Smooth muscle cell (in vitro differentiated cells): ENCODE measurements at regions not wholly inside any gene's neighbourhood (a gene's known extent, or its start where the extent isn't known, plus 50 kb on each side); places are given as distances from the start of the nearest gene placed in this dataset.
"Not testable (repeated sequence)": the region's sequence is repeated elsewhere in the genome, so short reads cannot be mapped to it uniquely, and the experiment has no call there.

ENCODE experiments used
- DNase-seq: peaks from one replicate; lab custom pipeline; 2025; ENCODE audit not compliant: unreplicated experiment; lab: John Stamatoyannopoulos, UW
- H2AFZ ChIP-seq: fragments of 200-600 bp; sonication (generic); 2 replicates; pipeline ENCODE4 v1.6.0; 2016; ENCODE audit warnings: antibody characterized with exemption, low read depth, mild to moderate bottlenecking
- H3F3A ChIP-seq: fragments of 200-600 bp; sonication (generic); 2 replicates; pipeline ENCODE4 v1.6.0; 2017; ENCODE audit warnings: antibody characterized with exemption, low read depth
- H3K27ac ChIP-seq: fragments of 200-600 bp; sonication (generic); 2 replicates; pipeline ENCODE4 v1.5.1; 2016; ENCODE audit warnings: low read depth, mild to moderate bottlenecking
- H3K27me3 ChIP-seq: fragments of 200-600 bp; sonication (generic); 2 replicates; pipeline ENCODE4 v1.6.1; 2016; ENCODE audit warnings: low read depth, mild to moderate bottlenecking
- H3K36me3 ChIP-seq: fragments of 200-600 bp; sonication (generic); 2 replicates; pipeline ENCODE4 v1.5.1; 2016; ENCODE audit warnings: low read depth
- H3K4me1 ChIP-seq: fragments of 200-600 bp; sonication (generic); 2 replicates; pipeline ENCODE4 v1.5.1; 2016; ENCODE audit warnings: low read depth
- H3K4me2 ChIP-seq: fragments of 200-600 bp; sonication (generic); 2 replicates; pipeline ENCODE4 v1.6.0; 2016; ENCODE audit warnings: mild to moderate bottlenecking
- H3K4me3 ChIP-seq: fragments of 200-600 bp; sonication (generic); 2 replicates; pipeline ENCODE4 v1.5.1; 2016; ENCODE audit warnings: mild to moderate bottlenecking
- H3K79me2 ChIP-seq: fragments of 200-600 bp; sonication (generic); 2 replicates; pipeline ENCODE4 v1.6.0; 2016; ENCODE audit warnings: low read depth, mild to moderate bottlenecking
- H3K9ac ChIP-seq: fragments of 200-600 bp; sonication (generic); 2 replicates; pipeline ENCODE4 v1.6.0; 2016; ENCODE audit warnings: low read depth
- H3K9me3 ChIP-seq: fragments of 200-600 bp; sonication (generic); replicated peaks from 2 replicates; pipeline ENCODE4 v1.5.1; 2016; ENCODE audit warnings: low read depth
- H4K20me1 ChIP-seq: fragments of 200-600 bp; sonication (generic); 2 replicates; pipeline ENCODE4 v1.6.0; 2016; ENCODE audit warnings: low read depth
- WGBS: methylation state at CpG from one replicate; pipeline ENCODE4 v1.1.7; 2016; ENCODE audit warnings: low lambda C conversion rate; 5-methylcytosine and 5-hydroxymethylcytosine counted together
- TF ChIP-seq, protein P1 (sequence below): fragments of 200-600 bp; sonication (generic); IDR thresholded peaks from 2 replicates; pipeline ENCODE4 v1.5.1; 2017; ENCODE audit warnings: borderline replicate concordance, mild to moderate bottlenecking, antibody characterized with exemption; ENCODE audit not compliant: insufficient read depth, poor library complexity, severe bottlenecking

DNA sequence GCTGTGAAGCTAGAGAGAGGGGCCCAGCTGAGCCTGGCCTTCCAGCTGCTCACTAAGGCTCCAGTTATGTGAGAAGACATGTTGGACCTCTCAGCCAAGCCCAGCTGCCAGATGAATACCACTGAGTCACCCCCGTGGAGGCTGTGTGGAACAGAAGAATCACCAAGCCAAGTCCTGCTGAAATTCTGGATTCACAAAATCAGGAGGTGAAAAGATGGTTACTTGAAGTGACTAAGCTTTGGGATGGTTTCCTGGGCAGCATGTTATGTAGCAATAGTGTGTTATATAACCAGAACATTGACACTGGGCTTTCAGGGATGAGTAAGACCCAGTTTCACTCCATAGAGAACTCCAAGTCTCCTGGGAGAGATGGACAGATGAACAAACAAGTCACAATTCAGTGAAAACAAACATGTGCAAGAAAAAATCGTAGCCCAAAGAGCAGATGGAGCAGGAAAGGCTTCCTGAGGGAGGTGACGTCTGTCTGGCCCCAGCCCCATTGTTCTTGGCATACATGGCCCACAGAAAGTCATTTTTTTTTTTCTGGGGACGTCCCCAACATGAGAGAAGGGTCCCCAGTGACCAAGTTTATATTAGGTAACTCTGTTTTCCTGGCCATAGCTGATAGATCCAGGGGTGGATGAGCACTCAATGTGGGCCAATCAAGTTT lies 64.1 kb upstream of the PDZD8 start:
- Histone ChIP-seq H3K9me3 (no peaks in the 10 kb centered on the region), H3K27ac (no peak overlapping the region), H4K20me1 (no peaks in the 10 kb centered on the region), H3F3A (peaks cover 18% of the 10 kb centered on the region), H3K4me2 (no peak overlapping the region), H3K27me3 (peaks cover 11% of the 10 kb centered on the region), H3K36me3 (no peaks in the 10 kb centered on the region), H2AFZ (no peak overlapping the region), H3K9ac (no peak overlapping the region), H3K4me1 (peaks cover 7% of the 10 kb centered on the region), H3K79me2 (no peaks in the 10 kb centered on the region), H3K4me3 (no peak overlapping the region)
- 35% methylated on average over 4 of the region's 4 CpGs for WGBS
- TF ChIP-seq, protein P1, sequence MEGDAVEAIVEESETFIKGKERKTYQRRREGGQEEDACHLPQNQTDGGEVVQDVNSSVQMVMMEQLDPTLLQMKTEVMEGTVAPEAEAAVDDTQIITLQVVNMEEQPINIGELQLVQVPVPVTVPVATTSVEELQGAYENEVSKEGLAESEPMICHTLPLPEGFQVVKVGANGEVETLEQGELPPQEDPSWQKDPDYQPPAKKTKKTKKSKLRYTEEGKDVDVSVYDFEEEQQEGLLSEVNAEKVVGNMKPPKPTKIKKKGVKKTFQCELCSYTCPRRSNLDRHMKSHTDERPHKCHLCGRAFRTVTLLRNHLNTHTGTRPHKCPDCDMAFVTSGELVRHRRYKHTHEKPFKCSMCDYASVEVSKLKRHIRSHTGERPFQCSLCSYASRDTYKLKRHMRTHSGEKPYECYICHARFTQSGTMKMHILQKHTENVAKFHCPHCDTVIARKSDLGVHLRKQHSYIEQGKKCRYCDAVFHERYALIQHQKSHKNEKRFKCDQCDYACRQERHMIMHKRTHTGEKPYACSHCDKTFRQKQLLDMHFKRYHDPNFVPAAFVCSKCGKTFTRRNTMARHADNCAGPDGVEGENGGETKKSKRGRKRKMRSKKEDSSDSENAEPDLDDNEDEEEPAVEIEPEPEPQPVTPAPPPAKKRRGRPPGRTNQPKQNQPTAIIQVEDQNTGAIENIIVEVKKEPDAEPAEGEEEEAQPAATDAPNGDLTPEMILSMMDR: no peak
- no peak for DNase-seq

DNA sequence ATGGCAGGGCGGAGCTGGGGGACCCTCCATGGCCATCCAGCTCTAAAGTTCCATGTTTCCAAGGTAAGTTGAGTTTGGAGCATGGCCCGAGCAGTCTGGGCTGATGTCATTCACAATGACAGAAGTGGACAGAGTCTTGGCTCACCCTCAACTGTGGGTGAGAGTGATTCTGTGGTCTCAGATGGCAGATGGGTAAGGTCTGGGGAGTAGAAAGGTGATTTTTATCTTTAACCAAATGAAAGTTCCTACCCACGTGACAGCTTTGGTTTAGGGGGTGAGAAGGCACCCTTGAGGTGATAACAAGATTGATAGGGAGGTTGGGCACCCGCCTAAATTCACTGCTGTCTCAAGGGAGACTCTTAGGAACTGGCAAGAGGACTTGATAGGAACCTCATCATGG lies 57.6 kb upstream of the PDZD8 start:
- Histone ChIP-seq H2AFZ (no peak overlapping the region), H3K27me3 (peaks cover 32% of the 10 kb centered on the region), H3K9ac (no peak overlapping the region), H3K4me3 (no peak overlapping the region), H3K4me2 (no peak overlapping the region), H3K36me3 (no peaks in the 10 kb centered on the region), H3K9me3 (no peaks in the 10 kb centered on the region), H3K79me2 (no peaks in the 10 kb centered on the region), H3F3A (no peaks in the 10 kb centered on the region), H3K4me1 (no peaks in the 10 kb centered on the region), H3K27ac (no peak overlapping the region), H4K20me1 (no peaks in the 10 kb centered on the region)
- TF ChIP-seq, protein P1: no peak
- no peak for DNase-seq
- WGBS: 92% methylated on average over 4 of the region's 4 CpGs

DNA sequence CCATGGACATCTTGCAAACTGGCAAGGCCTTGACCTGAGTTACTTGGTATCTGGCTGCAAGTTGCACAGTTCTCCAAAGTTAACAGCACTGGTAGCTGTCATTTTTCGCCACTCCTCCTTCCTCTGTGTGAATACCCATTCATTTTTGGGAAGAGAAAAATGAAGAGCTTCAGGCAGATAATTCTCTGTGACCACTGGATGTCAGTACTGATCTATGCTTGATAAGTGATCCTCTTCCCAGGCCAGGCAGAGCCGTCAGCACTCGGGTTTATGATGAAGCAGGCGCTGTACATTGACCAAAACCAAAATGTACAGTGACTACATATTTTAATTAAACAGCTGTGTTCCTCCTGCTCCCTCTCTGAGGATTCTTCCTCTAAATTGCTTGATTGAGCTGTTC lies 55.9 kb upstream of the PDZD8 start:
- H3K4me3 ChIP-seq: no peak overlapping the region
- TF ChIP-seq, protein P1: peak; percentile 31
- no peak overlapping the region for H3K4me2 ChIP-seq
- H4K20me1 ChIP-seq: no peaks in the 10 kb centered on the region
- H3K9ac ChIP-seq: no peak overlapping the region
- no peaks in the 10 kb centered on the region for H3K9me3 ChIP-seq
- H3F3A ChIP-seq: no peaks in the 10 kb centered on the region
- no peak overlapping the region for H2AFZ ChIP-seq
- H3K27me3 ChIP-seq: peaks cover 36% of the 10 kb centered on the region
- H3K4me1 ChIP-seq: no peaks in the 10 kb centered on the region
- DNase-seq: no peak
- no peaks in the 10 kb centered on the region for H3K36me3 ChIP-seq
- no peak overlapping the region for H3K27ac ChIP-seq
- H3K79me2 ChIP-seq: no peaks in the 10 kb centered on the region
- 80% methylated on average over 4 of the region's 4 CpGs for WGBS

DNA sequence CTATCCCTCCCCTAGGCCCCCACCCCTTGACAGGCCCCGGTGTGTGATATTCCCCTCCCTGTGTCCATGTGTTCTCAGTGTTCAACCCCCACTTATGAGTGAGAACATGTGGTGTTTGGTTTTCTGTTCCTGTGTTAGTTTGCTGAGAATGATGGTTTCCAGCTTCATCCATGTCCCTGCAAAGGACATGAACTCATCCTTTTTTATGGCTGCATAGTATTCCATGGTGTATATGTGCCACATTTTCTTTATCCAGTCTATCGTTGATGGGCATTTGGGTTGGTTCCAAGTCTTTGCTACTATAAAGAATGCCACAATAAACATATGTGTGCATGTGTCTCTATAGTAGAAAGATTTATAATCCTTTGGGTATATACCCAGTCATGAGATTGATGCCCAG lies 55.3 kb upstream of the PDZD8 start:
- not testable (repeated sequence) for H3K9me3 ChIP-seq, H4K20me1 ChIP-seq, H3K79me2 ChIP-seq, H3K36me3 ChIP-seq, H2AFZ ChIP-seq, H3K9ac ChIP-seq, H3K4me3 ChIP-seq, H3F3A ChIP-seq, H3K4me2 ChIP-seq, DNase-seq, H3K27ac ChIP-seq, H3K4me1 ChIP-seq
- H3K27me3 ChIP-seq: peaks cover 32% of the 10 kb centered on the region
- WGBS: 93% methylated on average over 2 of the region's 2 CpGs
